HG03045 (cell line): ENCODE measurements at regions not wholly inside any gene's neighbourhood (a gene's known extent, or its start where the extent isn't known, plus 50 kb on each side); places are given as distances from the start of the nearest gene placed in this dataset.

Experiments used
- ATAC-seq: cut with Tn5 transposase; IDR thresholded peaks from one replicate; pipeline ENCODE4 v1.9.1; 2021; ENCODE audit warnings: mild to moderate bottlenecking, moderate library complexity; ENCODE audit not compliant: unreplicated experiment

- ATAC-seq = no peak
Measured at GRCh38 chr1:14544319-14544718, 54.2 kb upstream of the KAZN start.

- ATAC-seq = no peak
Measured at GRCh38 chr1:14545422-14546025, 53.0 kb upstream of the KAZN start.

GRCh38 chr1:14546416-14546815 lies 52.1 kb upstream of the KAZN start:
- ATAC-seq = no peak
